HG02610 (cell line): ENCODE measurements at regions not wholly inside any gene's neighbourhood (a gene's known extent, or its start where the extent isn't known, plus 50 kb on each side); places are given as distances from the start of the nearest gene placed in this dataset.

ENCODE experiments used
- ATAC-seq: cut with Tn5 transposase; IDR thresholded peaks from one replicate; pipeline ENCODE4 v1.9.1; 2021; ENCODE audit warnings: mild to moderate bottlenecking, moderate library complexity; ENCODE audit not compliant: unreplicated experiment

DNA sequence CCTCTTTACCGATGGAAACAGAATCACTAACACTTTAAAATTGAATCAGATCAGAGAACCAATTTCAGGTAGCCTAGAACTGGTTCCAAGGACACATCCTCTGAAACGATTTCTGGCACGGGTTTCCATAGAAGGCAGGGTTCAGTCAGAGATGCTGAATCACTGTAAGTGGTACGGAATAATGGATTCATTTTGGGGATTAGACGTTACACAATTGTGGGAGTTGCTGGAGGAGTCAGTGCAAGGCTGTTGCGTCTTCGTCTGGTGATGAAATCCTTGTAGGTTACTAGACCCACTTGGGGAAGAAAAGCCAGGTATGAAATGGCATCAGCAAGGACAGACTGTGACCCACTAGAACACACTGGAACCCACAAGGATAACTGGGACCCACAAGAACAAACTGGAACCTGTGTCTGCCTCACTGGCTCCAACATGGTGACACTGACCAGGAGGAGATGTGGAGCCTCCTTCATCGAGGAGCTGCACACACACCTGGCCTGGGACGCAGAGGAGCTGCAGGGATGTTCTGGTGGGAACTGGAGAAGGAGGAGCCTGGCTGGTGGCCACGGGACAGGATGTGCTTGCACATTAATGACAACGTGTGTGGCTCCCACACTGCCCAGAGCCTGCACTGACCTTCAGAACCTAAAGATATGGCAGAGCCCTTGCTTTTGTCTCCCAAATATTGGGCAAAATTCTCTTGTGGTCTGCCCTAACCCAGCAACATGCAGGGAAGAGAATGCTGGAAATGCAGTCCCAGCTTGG lies 105.1 kb downstream of the TRAPPC11 start:
- ATAC-seq: no peak

DNA sequence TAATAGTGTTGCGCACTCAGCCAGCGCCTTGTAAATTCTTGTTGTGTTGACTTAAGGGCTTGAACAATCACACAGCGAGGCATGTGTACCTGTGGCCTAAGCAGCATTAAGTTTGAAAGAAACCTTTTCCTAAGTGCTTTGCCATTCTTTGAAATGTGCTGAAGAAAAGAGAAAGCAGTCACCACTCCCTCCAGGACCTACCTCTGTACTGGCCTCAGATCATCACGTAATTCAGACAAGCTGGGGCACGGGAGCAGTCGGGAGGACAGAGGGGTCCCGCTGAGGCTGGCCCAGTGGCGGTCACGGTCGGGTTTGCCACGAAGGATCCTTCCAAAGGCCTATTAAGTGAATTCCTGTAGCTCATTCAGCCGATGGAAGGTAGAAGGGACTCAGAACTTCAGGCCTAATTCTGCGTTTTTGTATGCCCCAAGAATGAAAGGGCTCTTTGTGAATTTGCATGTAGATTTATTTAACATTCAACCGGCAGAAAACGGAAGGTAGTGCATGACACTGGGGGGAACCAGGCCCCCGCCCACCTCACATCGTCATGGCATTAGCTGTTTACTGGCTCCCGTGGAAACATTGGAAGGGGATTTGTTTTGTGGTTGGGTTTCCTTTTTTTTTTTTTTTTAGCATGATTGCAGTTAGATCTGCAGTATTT lies 106.3 kb downstream of the TRAPPC11 start:
- ATAC-seq: no peak

DNA sequence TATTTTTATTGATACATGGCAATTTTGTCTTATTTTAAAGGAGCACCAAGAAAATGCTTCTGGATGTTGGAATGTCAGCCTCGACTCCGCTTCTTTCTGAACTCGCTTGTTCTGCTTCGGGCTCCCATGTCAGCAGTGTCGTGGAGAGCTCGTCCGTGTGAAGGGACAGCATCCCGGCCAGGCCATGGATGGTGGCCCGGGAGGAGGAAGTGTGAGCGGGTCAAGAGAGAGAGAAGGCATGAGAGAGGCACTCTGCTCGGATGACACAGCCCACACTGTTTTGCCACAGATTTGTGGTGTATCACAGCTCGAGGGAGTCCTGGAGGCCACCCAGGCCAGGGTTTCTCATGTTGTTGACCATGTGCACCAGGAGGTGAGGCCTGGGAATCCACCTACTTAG lies 107.0 kb downstream of the TRAPPC11 start:
- no peak for ATAC-seq

DNA sequence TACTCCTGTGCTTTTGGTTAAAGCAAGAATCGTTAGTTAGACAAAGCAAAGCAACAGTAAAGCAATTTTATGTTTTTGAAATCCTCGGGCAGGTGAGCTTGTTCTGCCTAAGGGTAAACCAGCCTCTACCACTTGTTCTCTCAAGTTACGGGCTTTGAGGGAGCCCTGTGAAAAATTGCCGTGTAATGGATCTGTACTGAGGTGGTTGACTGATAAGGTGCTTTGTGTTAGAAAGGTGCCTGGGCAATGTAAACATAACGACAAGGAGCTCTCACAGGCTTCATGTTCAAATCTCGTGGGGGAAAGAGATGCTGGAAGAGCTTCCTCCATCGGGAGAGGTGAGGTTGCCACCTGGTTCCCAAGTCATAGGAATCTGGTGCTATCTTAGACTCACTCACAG lies 111.8 kb downstream of the TRAPPC11 start:
- ATAC-seq: no peak

DNA sequence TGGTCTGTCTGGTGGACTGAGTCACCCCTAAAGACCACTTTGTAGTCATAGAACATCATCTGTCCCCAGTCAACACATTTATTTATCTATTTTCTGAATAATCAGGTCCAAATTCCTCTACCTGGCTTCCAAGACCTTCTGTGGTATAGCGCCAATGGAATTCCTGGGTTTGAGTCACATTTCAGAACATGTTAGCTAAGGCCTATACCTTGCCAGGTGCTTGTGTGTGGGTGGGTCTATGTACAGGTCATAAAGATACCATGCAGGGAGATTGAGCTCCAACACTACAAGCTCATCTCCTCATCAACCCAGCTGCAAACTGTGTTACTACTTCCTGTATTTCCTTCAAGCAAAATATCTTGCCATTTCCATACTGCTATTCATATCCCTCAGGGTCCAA lies 113.3 kb downstream of the TRAPPC11 start:
- ATAC-seq: no peak

DNA sequence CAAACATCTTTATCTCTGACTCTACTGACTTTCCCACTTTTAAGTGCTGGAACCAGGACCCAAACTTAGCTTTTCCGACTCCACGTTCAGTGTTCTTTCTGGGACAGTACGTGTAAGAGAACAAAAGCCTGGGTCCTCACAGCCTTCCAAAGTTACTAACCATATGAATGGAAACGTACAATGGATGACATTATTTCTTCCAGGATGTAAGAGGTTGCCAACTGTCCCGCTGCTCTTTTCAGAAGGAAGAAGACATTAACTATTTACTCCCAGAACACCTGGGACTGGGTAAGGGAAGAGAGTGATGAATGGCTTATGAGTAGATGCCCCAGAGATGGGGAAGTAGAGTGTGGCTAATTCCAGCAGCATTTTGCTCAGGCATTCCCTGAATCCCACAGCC lies 114.7 kb downstream of the TRAPPC11 start:
- no peak for ATAC-seq

DNA sequence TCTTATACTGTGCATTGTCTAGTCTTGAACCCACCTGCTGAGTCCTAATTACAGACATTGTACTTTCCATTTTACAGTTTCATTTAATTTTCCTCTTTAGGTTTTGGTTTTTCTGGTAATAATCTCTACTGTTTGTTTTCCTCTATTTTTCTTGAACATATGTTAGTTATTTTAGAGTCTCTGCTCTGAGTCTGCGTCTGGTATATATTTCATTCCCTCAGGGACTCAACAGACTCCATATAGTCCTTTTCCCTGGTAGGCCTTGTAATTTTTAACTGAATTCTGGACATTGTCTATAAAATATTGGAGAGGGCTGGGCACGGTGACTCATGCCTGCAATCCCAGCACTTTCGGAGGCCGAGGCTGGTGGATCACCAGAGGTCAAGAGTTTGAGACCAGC lies 121.8 kb upstream of the STOX2 start:
- ATAC-seq: no peak

DNA sequence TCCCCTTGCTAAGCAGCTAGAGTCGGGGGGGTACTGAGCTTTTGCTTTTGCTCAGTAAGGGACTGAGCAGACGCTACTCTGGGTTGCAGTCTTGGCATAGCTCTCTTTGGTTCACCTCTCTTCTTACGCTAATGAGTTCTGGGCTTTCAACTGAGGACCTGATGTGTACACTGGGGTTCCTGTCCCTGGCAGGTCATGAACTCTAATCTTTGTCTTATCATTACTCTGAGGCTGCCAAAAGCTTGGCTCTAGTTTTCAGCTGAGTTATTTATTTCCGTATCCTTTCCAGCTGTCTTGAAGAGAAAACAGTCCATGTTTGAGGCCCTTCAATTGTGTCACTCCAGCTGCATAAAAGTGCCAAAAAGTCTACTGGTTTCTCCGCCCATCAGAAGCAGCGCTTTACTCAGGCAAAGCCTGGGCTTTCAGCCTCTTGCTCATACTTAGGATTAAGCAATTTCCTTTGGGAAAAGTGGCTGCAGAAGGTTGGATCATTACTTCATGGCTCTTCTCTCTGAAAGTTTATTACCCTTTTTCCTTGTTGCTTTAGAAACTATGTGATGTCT lies 121.0 kb upstream of the STOX2 start:
- no peak for ATAC-seq

DNA sequence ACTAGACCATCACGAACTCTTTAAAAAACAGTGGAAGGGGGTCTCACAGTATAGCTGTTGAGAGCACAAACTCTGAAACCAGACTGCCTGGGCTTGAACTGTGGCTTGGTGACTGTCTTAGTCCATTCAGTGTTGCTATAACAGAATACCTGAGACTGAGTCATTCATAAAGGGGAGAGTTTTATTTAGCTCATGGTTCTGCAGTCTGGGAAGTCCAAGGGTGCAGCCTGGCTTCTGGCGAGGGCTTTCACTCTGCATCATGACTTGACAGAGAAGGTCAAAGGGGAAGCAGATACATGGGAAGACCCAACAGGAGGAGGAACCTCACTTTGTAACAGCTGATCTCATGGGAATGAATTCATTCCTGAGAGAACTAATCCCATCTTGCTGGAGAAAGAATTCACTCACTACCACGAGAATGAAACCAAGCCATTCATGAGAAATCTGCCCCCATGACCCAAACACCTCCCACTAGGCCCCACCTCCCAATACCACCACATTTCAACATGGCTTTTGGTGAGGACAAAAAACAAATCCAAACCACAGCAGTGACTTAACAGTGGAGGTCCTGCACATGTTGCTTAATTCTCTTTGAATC lies 116.7 kb upstream of the STOX2 start:
- peak; percentile 71 for ATAC-seq

DNA sequence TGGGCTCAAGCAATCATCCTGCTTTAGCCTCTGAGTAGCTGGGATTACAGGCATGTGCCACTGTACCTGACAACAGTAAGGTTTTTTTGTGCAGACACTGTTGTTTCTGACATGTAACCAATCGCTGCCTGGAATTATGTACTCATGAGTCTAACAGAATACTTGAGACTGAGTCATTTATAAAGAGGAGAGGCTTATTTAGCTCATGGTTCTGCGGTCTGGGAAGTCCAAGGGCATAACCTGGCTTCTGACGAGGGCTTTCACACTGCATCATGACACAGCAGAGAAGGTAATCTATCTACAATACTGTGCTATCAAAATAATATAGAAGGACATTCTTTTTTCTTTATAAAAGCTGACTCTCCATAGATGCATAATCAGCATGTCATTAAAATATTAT lies 115.5 kb upstream of the STOX2 start:
- peak; percentile 76 for ATAC-seq

DNA sequence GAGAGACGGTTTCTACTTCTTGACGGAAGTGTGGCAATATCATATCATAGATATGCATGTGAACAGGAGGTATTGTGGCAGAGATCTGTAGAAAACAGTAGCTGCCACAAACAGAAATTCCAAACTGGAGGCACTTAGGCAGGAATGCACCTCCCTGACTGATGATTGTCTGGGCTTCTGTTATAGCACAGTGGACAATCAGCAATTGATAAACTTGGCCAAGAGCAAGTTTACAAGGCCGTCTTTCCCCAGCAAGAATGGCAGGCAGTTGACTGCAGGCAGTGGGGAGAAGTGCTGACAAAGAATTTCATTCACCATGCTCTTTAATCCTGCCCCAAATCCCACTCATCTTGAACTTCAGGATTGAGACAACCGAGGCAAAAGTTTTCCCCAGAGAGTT lies 114.4 kb upstream of the STOX2 start:
- ATAC-seq: no peak

DNA sequence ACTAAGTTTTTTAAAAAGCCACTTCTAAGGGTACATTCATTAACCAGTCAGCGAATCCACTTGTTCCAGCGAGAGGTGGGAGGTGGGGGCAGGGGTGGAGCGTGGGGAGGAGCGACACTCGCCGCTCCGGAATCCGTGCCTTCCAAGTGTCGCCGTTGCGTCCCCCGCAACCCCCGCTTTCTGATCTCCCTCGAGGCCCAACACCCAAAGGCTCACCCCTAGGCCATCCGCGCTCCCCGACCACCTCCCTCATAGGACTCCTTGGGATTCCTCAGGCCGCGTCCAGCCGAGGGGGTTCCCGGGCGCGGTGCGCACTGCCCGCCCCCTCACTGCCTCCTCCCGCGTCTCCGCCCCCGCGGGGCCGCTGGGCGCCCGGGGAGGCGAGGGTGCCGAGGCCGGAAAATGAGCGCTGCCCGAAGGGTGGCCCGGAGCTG lies 108.1 kb upstream of the STOX2 start:
- no peak for ATAC-seq

DNA sequence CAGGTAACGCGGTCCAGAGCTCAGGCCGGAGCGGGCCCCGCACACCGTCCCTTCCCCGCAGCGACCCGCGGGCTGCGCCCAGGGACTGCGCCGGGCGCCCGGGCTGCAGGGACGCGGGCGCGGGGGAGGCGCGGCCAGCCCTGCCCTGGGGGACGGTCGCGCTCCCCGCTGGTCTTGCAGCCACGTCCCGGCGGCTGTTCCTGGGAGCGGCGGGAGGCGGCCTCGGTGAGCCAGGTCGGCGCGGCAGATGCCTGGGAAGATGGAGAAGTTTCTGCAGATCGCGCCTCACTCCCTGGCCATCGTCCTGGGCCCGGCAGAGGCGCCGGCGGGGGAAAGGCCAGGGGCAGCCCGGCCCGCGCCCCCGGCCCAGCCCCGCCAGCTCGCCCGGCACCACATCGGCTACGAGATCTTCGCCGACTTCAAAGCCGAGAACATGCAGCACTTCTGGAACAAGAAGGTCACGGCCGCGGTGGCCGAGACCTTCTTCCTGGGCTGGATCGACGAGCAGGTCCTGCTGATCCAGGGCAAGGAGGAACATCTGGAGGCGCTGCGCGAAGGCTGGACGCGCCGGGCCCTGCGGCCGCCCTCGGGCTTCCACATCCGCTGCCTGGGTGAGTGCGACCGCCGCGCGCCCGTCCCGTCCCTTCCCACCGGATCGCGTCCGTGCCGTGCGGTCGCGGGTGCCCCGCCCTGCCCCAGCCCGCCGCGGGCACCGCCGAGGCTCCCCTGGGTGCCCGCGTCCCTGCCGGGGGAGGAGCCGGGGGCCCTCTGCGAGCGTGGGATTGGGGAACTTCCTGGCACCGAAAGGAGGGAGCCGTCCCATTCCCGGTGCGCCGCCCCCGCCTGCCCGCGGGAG lies 107.4 kb upstream of the STOX2 start:
- no peak for ATAC-seq

DNA sequence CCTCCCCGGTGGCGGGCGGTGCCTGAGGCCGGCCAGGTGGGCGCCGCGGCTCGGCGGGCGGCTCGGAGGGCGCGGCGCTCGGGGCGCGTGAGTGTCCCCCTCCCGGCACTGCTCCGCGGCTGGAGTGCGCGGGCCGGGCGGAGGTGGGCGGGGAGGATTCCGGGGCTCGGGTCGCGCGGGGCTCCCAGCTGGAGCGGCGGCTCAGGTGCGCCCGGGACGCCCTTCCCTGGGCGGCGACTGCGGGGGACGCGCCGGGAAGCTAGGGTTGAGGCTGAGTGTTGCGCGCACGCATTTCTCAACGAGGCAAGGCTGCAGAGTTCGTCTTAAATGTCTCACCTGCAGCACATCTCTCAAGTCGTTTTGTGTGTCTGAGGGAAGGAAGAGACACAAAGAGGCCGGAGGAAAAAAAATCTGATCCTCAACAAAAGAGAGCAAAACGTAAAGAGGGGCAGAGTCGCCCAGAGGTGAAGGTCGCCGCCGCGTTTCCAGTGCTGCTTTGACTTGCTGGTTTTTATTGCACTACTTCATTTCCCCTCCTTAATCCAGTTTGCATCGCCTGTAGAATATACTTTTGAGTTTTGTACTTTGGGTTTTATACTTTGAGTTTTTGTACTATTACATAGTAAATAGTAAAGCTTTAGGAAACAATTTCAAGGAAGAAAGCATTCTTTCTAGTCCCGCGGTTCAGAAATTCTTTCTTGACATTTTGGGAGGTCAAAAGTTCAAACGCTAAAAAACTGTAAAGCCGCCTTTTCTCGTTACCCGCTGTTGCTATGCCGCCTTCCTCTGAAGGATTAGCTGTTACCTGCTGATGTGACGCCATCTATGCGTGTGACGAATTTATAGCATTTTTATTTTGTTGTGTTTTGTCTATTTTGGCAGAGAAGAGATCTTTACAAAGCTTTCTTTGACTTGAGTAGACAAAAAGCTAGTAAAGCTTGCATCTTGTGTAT lies 106.5 kb upstream of the STOX2 start:
- no peak for ATAC-seq

DNA sequence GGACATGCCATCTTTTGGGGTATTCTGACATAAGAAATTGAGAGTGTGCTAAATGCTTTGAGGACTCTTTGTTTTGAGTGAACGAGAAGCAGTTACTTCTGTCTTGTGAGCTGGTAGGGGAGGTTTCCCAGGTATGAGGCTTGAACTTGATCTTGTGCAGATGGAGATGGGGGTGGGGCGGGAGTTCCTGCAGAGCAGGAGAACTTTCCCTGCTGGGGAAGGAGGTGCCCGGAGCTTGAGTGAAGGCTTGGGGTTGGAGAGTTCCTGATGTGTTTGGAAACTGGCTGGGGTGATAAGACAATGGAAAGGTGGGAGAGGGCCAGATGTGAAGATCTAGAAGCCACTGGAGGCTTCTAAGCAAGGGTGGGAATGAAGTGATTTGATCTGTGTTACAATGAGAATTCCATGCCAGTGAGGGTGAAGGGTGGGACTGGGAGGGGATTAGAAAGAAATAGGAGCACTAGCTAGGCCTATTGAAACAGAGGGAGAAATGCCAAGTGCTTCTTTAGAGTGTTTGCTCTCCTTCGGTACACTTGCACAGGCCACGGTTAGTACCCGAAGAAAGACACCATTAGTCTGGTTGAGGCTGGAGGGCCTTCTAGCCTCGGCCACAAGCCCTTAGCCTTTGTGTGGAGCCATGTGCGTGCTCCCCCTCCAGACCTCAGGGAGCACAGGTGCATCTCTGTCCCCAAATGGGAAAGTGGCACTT lies 103.5 kb upstream of the STOX2 start:
- ATAC-seq: no peak

DNA sequence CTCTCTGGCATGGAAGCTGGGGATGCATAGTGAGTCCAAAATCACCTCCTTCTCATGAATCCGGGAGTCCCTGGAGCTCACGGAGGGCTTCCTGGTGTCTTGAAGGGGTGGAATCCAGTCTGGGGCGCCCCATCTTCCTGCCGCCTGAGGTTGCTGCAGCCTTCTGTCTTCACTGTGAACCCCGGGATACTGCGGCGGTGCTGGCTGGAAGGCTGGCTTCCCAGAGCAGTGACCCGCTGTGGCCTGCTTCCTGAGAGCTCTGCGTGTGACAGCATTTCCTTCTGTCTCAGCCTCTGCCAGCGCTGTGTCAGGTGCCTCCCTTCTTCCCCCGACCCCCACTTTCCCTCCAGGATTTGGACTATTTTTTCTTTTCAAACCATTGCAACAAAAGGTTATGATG lies 98.8 kb upstream of the STOX2 start:
- ATAC-seq: no peak

DNA sequence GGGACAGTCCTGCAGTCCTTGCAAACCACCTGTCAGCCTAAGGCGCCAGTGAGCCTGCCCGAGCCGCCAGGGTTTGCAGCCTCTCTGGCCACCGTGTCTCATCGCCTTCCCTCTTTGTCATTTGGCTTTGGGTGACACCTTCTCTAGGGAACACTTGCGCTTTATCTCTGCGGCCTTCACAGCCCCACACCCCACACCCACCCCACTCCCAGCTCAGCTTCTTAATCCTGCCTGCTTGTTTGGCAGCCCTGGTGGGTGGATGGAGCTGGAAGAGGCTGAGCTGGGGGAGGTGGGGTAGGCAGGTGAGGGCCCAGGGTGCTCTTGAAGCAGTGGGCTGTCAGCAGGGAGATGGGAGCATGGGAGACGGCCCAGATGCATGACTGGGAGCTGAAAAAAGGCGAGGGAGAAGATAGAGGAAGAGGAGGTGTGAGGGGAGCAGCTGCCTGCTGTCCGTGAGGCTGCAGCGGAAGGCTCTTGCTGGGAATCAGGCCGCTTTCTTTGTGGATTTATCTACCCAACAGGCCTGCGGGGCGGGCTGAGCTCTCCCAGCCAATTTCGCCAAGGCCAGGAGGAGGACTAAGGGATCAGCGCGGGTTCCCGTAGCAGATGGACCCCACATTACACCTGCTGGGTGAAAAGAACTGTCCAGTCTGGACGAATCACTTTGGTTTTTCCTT lies 97.5 kb upstream of the STOX2 start:
- ATAC-seq: no peak

DNA sequence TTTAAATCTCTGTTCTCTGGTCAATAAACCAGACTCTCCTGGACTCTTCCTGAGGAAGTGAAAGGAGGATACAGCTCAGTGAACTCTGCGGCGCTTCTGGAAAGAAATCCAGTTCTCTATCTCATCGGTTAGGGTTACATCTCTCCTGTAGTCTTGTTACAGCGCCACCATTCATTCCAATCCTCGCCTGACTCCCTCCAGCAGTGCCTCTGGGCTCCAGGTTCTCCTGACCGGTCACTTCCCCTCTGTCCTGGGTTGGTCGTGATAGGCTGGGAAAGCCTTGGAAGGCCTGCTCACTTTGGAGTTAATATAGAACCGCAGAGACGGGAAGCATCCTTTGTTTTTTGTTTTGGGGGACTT lies 97.0 kb upstream of the STOX2 start:
- no peak for ATAC-seq

DNA sequence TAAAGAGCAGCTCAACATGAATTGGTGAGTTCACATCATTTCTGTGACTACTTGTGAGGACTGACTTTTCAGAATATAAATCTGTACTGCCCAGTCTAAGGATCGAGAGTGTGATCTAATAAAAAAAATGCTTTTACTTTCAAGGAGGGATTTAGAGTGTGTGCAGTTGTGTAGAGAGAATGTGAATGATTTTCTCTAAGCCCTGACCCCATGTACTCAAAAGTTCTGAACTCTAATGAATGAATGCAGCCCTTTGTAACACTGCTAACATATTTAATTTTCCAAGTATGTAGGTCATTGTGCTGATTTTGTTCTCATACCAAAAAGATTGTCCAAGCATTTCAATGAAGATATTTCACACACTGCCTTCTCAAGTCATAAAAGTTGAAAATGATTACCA lies 92.5 kb upstream of the STOX2 start:
- ATAC-seq: no peak
